ENCODE measurements at regions not wholly inside any gene's neighbourhood (a gene's known extent, or its start where the extent isn't known, plus 50 kb on each side); places are given as distances from the start of the nearest gene placed in this dataset.

GRCh38 chr2:163467251-163467630 is 268.6 kb downstream of the FIGN start:
- Histone ChIP-seq H3K9me3 (no peaks in the 10 kb centered on the region), H3K4me1 (ENCODE audit: low read depth) (no peaks in the 10 kb centered on the region), H3K4me3 (no peak overlapping the region), H3K36me3 (ENCODE audit: low read depth) (no peaks in the 10 kb centered on the region)
- no peak for ATAC-seq
- intact Hi-C loops (cut with DNase I, micrococcal nuclease) = no loop called here
- DNase-seq = no peak
- TF ChIP-seq, protein P1, sequence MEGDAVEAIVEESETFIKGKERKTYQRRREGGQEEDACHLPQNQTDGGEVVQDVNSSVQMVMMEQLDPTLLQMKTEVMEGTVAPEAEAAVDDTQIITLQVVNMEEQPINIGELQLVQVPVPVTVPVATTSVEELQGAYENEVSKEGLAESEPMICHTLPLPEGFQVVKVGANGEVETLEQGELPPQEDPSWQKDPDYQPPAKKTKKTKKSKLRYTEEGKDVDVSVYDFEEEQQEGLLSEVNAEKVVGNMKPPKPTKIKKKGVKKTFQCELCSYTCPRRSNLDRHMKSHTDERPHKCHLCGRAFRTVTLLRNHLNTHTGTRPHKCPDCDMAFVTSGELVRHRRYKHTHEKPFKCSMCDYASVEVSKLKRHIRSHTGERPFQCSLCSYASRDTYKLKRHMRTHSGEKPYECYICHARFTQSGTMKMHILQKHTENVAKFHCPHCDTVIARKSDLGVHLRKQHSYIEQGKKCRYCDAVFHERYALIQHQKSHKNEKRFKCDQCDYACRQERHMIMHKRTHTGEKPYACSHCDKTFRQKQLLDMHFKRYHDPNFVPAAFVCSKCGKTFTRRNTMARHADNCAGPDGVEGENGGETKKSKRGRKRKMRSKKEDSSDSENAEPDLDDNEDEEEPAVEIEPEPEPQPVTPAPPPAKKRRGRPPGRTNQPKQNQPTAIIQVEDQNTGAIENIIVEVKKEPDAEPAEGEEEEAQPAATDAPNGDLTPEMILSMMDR (IDR thresholded peaks at IDR 0.05) = no peak

DNA sequence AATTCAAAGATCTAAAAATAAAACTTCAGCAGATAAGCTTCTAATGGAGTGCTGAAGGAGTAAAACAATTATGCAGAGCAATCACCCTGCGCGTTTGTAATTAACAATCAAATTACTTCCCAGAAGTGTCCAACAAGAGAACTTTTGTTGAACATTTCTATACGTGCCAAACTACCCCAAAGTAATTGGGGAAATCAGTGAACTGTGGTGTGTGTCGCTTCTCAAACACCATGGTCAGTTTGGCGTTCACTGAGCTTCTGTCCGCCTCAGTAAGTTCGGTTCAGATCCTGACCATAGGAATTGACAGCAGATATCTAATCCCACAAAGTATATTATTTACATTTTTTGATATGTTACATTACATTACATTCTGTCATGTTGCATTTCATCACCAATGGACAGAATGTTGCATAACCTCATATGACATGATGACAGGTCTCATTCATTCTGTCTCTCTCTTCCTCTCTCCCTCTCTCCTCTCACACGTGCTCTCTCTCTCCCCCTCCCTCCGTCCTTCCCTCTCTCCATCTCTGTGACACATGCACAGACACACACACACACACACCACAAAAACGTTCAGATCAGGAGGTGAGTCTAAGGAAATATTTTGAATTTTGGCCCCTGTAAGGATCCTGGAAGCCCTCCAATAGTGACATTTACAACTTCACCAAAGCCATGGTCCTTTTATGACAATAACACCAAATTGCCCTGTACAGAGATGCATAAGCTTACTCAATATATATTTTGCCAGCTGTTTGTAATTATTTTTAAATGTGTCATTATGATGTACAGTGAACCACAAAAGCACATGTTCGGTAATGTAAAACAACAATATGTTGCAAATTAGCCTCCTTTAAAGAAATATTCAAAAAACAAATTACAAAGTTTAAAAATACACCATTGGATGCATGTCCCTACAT is 269.2 kb downstream of the FIGN start:
- ATAC-seq = no peak
- no peak overlapping the region for H3K4me3 ChIP-seq
- no peaks in the 10 kb centered on the region for H3K36me3 ChIP-seq (ENCODE audit: low read depth)
- H3K9me3 ChIP-seq = no peaks in the 10 kb centered on the region
- intact Hi-C loops (cut with DNase I, micrococcal nuclease) = no loop called here
- no peaks in the 10 kb centered on the region for H3K4me1 ChIP-seq (ENCODE audit: low read depth)
- TF ChIP-seq, protein P1 (IDR thresholded peaks at IDR 0.05) = no peak
- DNase-seq = no peak

GRCh38 chr2:163465440-163465839 is 270.4 kb downstream of the FIGN start:
- H3K9me3 ChIP-seq = no peaks in the 10 kb centered on the region
- no peak overlapping the region for H3K4me3 ChIP-seq
- H3K36me3 ChIP-seq (ENCODE audit: low read depth) = no peaks in the 10 kb centered on the region
- TF ChIP-seq, protein P1 (IDR thresholded peaks at IDR 0.05) = no peak
- intact Hi-C loops (cut with DNase I, micrococcal nuclease) = no loop called here
- H3K4me1 ChIP-seq (ENCODE audit: low read depth) = no peaks in the 10 kb centered on the region
- no peak for DNase-seq
- no peak for ATAC-seq

DNA sequence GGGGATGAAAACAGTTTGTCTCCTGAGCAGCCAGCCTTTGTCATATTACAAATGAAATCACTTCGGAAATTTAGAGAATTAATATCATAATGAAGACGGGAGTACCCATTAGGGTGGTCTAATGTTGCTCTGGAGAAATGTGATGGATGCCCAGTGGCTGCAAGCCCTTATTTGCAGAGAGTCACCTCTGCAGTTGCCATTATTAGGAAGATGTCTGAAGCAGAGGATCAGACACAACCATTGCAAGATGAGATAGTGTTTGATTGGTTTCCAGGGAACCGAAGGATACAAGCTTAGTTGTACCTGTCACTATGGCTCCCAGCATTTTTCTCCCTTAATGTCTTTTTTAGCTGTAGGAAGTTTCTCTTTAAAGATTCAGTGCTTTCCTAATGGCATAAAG is 272.4 kb downstream of the FIGN start:
- no peaks in the 10 kb centered on the region for H3K4me1 ChIP-seq (ENCODE audit: low read depth)
- DNase-seq (no peak), ATAC-seq (no peak)
- no peaks in the 10 kb centered on the region for H3K9me3 ChIP-seq
- H3K36me3 ChIP-seq (ENCODE audit: low read depth) = no peaks in the 10 kb centered on the region
- TF ChIP-seq, protein P1 (IDR thresholded peaks at IDR 0.05) = no peak
- H3K4me3 ChIP-seq = no peak overlapping the region
- intact Hi-C loops (cut with DNase I, micrococcal nuclease) = no loop called here

DNA sequence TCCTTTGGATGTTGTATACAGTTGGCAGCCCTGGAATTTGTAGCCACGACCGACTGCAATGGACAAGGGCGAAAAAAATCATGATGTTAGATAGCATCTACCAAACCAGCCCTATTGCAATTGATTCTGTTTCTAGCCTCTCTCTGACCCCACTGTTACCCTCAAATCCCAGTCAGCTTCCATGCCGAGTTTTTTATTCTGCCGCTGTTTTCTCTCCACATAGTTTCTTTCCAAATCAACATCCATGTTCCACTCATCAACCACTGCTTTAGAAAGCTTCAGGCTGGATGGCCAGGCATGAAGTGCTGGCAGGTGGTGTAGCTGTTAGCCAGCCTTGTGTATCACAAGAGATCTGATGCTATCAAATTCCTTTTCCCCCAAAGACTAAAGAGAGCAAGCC is 272.8 kb downstream of the FIGN start:
- intact Hi-C loops (cut with DNase I, micrococcal nuclease) = no loop called here
- no peak for ATAC-seq
- no peaks in the 10 kb centered on the region for H3K4me1 ChIP-seq (ENCODE audit: low read depth)
- no peak for DNase-seq
- no peaks in the 10 kb centered on the region for H3K9me3 ChIP-seq
- H3K36me3 ChIP-seq (ENCODE audit: low read depth) = no peaks in the 10 kb centered on the region
- TF ChIP-seq, protein P1 (IDR thresholded peaks at IDR 0.05) = no peak
- no peak overlapping the region for H3K4me3 ChIP-seq

All from mucosa of descending colon (tissue), 3 donors.